Endothelial cell of umbilical vein (primary cell): ENCODE measurements at regions not wholly inside any gene's neighbourhood (a gene's known extent, or its start where the extent isn't known, plus 50 kb on each side); places are given as distances from the start of the nearest gene placed in this dataset.

Experiments
- BruUV-seq: library from RNA; stranded (reverse); fragments of 400-500 nt; replicated peaks from 2 replicates; lab custom pipeline; 2021; lab: Mats Ljungman, UMichigan
- CTCF ChIA-PET: fragments of 300-600, 350-600 bp; sonication (Branson Sonifier 250); formaldehyde crosslinking; loops from one replicate; lab custom pipeline; 2021; ENCODE audit warnings: antibody characterized with exemption, inconsistent platforms; lab: Charles Lee
- POLR2A ChIA-PET: fragments of 300-600, 350-600 bp; sonication (Branson Sonifier 250); formaldehyde crosslinking; loops from one replicate; lab custom pipeline; 2021; ENCODE audit warnings: antibody characterized with exemption, inconsistent platforms; lab: Charles Lee
- DNase-seq: peaks from one replicate; pipeline ENCODE4 v3.0.0-alpha.2; 2011; ENCODE audit warnings: low read depth, low spot score
- FAIRE-seq: peaks from 2 replicates; lab custom pipeline; 2011; peaks lifted over from hg19 to GRCh38; lab: Jason Lieb, UNC
- H2AFZ ChIP-seq: 2 replicates; pipeline ENCODE4 v1.6.0; 2012; ENCODE audit warnings: low read depth, low read length, control low read depth, inconsistent platforms
- H3K27ac ChIP-seq: 2 replicates; pipeline ENCODE4 v1.5.1; 2011; ENCODE audit warnings: low read depth, mild to moderate bottlenecking, control low read depth, low read length, moderate library complexity; ENCODE audit not compliant: insufficient read depth
- H3K27me3 ChIP-seq, 2 experiments: 2 replicates each; pipeline versions ENCODE4 v1.6.0 to v1.6.1; 2011; ENCODE audit warnings: low read length in 2 of 2, mixed read lengths in 1 of 2; ENCODE audit not compliant: control insufficient read depth in 2 of 2, insufficient read depth in 2 of 2
- H3K36me3 ChIP-seq, 2 experiments: 2 replicates in 1 of 2; 3 replicates in 1 of 2; pipeline ENCODE4 v1.5.1; 2011; ENCODE audit warnings: low read length in 2 of 2, mild to moderate bottlenecking in 1 of 2, moderate library complexity in 1 of 2; ENCODE audit not compliant: control insufficient read depth in 2 of 2, insufficient read depth in 2 of 2; ENCODE audit errors: extremely low read depth in 1 of 2
- H3K4me1 ChIP-seq: 3 replicates; pipeline ENCODE4 v1.5.1; 2011; ENCODE audit warnings: mild to moderate bottlenecking, low read length; ENCODE audit not compliant: control insufficient read depth, insufficient read depth; ENCODE audit errors: extremely low read depth
- H3K4me2 ChIP-seq: 2 replicates; pipeline ENCODE4 v1.6.1; 2011; ENCODE audit warnings: low read length, control low read depth, mixed read lengths; ENCODE audit not compliant: insufficient read depth
- H3K4me3 ChIP-seq, 3 experiments: fragments of 200-600 bp in 1 of 3; sonication (generic), shearing (Covaris generic) in 1 of 3; replicated peaks in 1 of 3; 2 replicates each; pipeline ENCODE4 v1.5.1; 2011 to 2016; ENCODE audit warnings: control low read depth in 3 of 3, low read length in 3 of 3, mild to moderate bottlenecking in 2 of 3, inconsistent platforms in 1 of 3, low read depth in 1 of 3, moderate library complexity in 1 of 3; ENCODE audit not compliant: insufficient read depth in 1 of 3
- H3K79me2 ChIP-seq: 2 replicates; pipeline ENCODE4 v1.6.0; 2012; ENCODE audit warnings: low read length, inconsistent platforms; ENCODE audit not compliant: control insufficient read depth, insufficient read depth
- H3K9ac ChIP-seq: replicated peaks from 2 replicates; pipeline ENCODE3; 2011; ENCODE audit warnings: low read length, control low read depth; ENCODE audit not compliant: insufficient read depth; ENCODE audit errors: extremely low read depth
- H3K9me1 ChIP-seq: replicated peaks from 3 replicates; pipeline ENCODE4 v1.6.0; 2011; ENCODE audit warnings: mild to moderate bottlenecking, low read length; ENCODE audit not compliant: control insufficient read depth, insufficient read depth; ENCODE audit errors: extremely low read depth
- H3K9me3 ChIP-seq: replicated peaks from 2 replicates; pipeline ENCODE4 v1.5.1; 2012; ENCODE audit warnings: low read length, inconsistent platforms; ENCODE audit not compliant: control insufficient read depth, insufficient read depth
- H4K20me1 ChIP-seq: replicated peaks from 2 replicates; pipeline ENCODE3; 2011; ENCODE audit warnings: mild to moderate bottlenecking, low read length; ENCODE audit not compliant: control insufficient read depth, insufficient read depth; ENCODE audit errors: extremely low read depth
- EZH2 ChIP-seq: IDR thresholded peaks from 2 replicates; pipeline ENCODE4 v1.6.1; 2012; ENCODE audit warnings: borderline replicate concordance, low read depth, mild to moderate bottlenecking, moderate library complexity, low read length, inconsistent platforms; ENCODE audit not compliant: severe bottlenecking
- GATA2 ChIP-seq: IDR thresholded peaks from 2 replicates; pipeline ENCODE4 v1.7.0; 2011; ENCODE audit warnings: low read depth, mild to moderate bottlenecking, moderate library complexity, mixed read lengths, low read length; ENCODE audit not compliant: insufficient read length, insufficient read depth
- dilution Hi-C: fragments of 300-500 bp; cut with MboI; formaldehyde crosslinking; loops from one replicate; pipeline ENCODE4 v1.15.0; 2019; ENCODE audit warnings: low sequenced_read_pairs; ENCODE audit not compliant: extremely low pct_ligation_motif_present
- intact Hi-C: fragments of 100-400 bp; cut with micrococcal nuclease; formaldehyde crosslinking; loops from one replicate; pipeline ENCODE4 v1.10.0; 2022
- TF ChIP-seq, protein P1 (sequence below): IDR thresholded peaks from 2 replicates; pipeline ENCODE4 v1.6.1; 2011; ENCODE audit not compliant: insufficient read depth, insufficient read length
- TF ChIP-seq, protein P2 (sequence below), 2 donors: IDR thresholded peaks; 1 replicate in 1 of 2; 2 replicates in 1 of 2; pipeline ENCODE4 v1.5.1; 2011; ENCODE audit warnings: low read length in 2 of 2, mild to moderate bottlenecking in 2 of 2, moderate library complexity in 2 of 2, control low read depth in 1 of 2, inconsistent platforms in 1 of 2, low read depth in 1 of 2; ENCODE audit not compliant: insufficient read depth in 1 of 2; ENCODE audit errors: extremely low read depth in 1 of 2

DNA sequence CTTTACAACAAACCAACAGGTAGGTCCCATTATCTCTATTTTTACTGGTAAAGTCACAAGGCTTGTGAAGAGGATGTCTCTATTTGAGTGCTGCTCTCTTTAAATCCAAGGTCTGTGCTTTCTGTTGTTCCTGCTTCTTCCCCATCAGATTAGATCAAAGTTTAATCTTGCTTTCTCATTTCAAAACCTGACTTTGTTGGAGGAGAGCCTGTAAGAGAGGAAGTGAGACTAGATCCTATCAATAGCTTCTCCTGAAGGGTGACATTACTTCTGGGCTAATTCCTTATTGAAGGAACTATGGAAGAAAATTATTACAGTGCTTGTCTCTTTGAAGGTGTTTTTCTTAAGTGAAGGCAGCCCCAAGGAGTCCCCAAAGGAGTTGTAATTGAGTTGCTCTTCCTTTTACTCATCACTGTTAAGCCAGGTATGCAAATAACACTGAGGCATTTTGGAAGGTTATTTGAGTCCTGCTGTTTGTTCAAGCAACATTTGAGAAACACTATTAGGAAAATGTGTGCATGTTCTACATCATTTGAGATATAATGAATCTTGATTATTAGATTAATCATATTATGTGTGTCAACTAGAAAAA lies 146.2 kb upstream of the MBL2 start:
- H3K9ac ChIP-seq: no peak overlapping the region
- H3K36me3 ChIP-seq: no peaks in the 10 kb centered on the region
- H2AFZ ChIP-seq: no peak overlapping the region
- no peaks in the 10 kb centered on the region for H3K27me3 ChIP-seq
- H3K4me2 ChIP-seq: no peak overlapping the region
- DNase-seq: no peak
- BruUV-seq: no TSS peak
- intact Hi-C loops (no loop called here), dilution Hi-C loops (no loop called here)
- CTCF ChIA-PET: no interaction called here
- POLR2A ChIA-PET: no interaction called here
- no peak for FAIRE-seq
- H3K4me1 ChIP-seq: no peaks in the 10 kb centered on the region
- H3K9me3 ChIP-seq: no peaks in the 10 kb centered on the region
- TF ChIP-seq, protein P1, sequence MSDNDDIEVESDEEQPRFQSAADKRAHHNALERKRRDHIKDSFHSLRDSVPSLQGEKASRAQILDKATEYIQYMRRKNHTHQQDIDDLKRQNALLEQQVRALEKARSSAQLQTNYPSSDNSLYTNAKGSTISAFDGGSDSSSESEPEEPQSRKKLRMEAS: no peak
- TF ChIP-seq EZH2: no peak
- no peaks in the 10 kb centered on the region for H3K9me1 ChIP-seq
- H3K27ac ChIP-seq: no peak overlapping the region
- H4K20me1 ChIP-seq: no peaks in the 10 kb centered on the region
- no peak overlapping the region for H3K4me3 ChIP-seq
- no peaks in the 10 kb centered on the region for H3K79me2 ChIP-seq

DNA sequence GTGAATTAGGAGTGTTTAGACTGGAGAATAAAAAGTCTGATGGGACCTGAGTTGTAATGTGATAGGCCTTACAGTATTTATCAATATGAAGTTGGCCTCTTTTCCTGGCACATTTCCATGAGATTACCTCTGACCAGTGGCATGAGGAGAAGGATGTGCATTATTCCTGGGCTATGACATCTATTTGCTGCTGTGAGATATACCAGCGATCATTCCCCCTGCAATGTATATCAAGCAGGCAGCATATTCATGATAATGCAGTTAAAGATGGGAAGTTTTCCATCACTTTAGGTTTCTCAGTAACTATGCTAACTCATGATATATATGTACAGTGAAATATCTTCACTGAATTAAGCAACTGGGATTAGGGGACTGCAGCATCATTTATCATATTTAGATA lies 142.8 kb upstream of the MBL2 start:
- H4K20me1 ChIP-seq: no peaks in the 10 kb centered on the region
- no peak overlapping the region for H3K4me3 ChIP-seq
- H3K27ac ChIP-seq: no peak overlapping the region
- POLR2A ChIA-PET: no interaction called here
- CTCF ChIA-PET: interaction anchor here (0.5 kb wide), 1 partner anchor 82 kb away, joined by 3 read pairs; no protein-coding TSS in a partner anchor
- H2AFZ ChIP-seq: no peak overlapping the region
- H3K27me3 ChIP-seq: no peaks in the 10 kb centered on the region
- H3K4me1 ChIP-seq: no peaks in the 10 kb centered on the region
- no peak for FAIRE-seq
- H3K4me2 ChIP-seq: no peak overlapping the region
- TF ChIP-seq, protein P1: no peak
- TF ChIP-seq, protein P2, sequence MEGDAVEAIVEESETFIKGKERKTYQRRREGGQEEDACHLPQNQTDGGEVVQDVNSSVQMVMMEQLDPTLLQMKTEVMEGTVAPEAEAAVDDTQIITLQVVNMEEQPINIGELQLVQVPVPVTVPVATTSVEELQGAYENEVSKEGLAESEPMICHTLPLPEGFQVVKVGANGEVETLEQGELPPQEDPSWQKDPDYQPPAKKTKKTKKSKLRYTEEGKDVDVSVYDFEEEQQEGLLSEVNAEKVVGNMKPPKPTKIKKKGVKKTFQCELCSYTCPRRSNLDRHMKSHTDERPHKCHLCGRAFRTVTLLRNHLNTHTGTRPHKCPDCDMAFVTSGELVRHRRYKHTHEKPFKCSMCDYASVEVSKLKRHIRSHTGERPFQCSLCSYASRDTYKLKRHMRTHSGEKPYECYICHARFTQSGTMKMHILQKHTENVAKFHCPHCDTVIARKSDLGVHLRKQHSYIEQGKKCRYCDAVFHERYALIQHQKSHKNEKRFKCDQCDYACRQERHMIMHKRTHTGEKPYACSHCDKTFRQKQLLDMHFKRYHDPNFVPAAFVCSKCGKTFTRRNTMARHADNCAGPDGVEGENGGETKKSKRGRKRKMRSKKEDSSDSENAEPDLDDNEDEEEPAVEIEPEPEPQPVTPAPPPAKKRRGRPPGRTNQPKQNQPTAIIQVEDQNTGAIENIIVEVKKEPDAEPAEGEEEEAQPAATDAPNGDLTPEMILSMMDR (IDR thresholded peaks at IDR 0.05; ENCODE audit: extremely low read depth in 1 of 2, insufficient read depth in 1 of 2, low read depth in 1 of 2, low read length in 2 of 2): no peak
- TF ChIP-seq EZH2: no peak
- TF ChIP-seq GATA2: no peak
- dilution Hi-C loops: no loop called here
- BruUV-seq: no TSS peak
- no peaks in the 10 kb centered on the region for H3K79me2 ChIP-seq
- no peaks in the 10 kb centered on the region for H3K9me1 ChIP-seq
- no peak overlapping the region for H3K9ac ChIP-seq
- DNase-seq: no peak
- intact Hi-C loops: no loop called here
- H3K9me3 ChIP-seq: no peaks in the 10 kb centered on the region
- H3K36me3 ChIP-seq: no peaks in the 10 kb centered on the region
